Vagina (tissue), 2 donors: ENCODE measurements at regions not wholly inside any gene's neighbourhood (a gene's known extent, or its start where the extent isn't known, plus 50 kb on each side); places are given as distances from the start of the nearest gene placed in this dataset.

Experiments used
- CTCF ChIP-seq, 3 experiments: fragments of 450-650 bp in 2 of 3; fragments of 200-600 bp in 1 of 3; sonication (generic) in 1 of 3; IDR thresholded peaks; one replicate each; pipeline ENCODE4 v1.5.1; 2017 to 2019; ENCODE audit warnings: antibody characterized with exemption in 3 of 3, mild to moderate bottlenecking in 2 of 3, moderate library complexity in 2 of 3
- POLR2A ChIP-seq, 2 donors: fragments of 450-650 bp; IDR thresholded peaks; one replicate each; pipeline ENCODE4 v1.6.1; 2017; ENCODE audit warnings: antibody characterized with exemption in 2 of 2, mild to moderate bottlenecking in 2 of 2, moderate library complexity in 2 of 2
- POLR2AphosphoS5 ChIP-seq, 2 donors: sonication (generic); formaldehyde crosslinking; IDR thresholded peaks; one replicate each; pipeline ENCODE4 v1.9.0; 2017; ENCODE audit warnings: antibody characterized with exemption in 2 of 2, mild to moderate bottlenecking in 2 of 2, low read depth in 1 of 2; ENCODE audit not compliant: insufficient read depth in 1 of 2

GRCh38 chr1:29896300-29896699, 660.0 kb downstream of the PTPRU start:
- TF ChIP-seq CTCF (IDR thresholded peaks at IDR 0.05) (no peak), POLR2A (IDR thresholded peaks at IDR 0.05) (no peak), POLR2AphosphoS5 (IDR thresholded peaks at IDR 0.05; ENCODE audit: insufficient read depth in 1 of 2, low read depth in 1 of 2) (no peak)
